H1 (cell line): ENCODE measurements at regions not wholly inside any gene's neighbourhood (a gene's known extent, or its start where the extent isn't known, plus 50 kb on each side); places are given as distances from the start of the nearest gene placed in this dataset.

Source experiments
- SAP30 ChIP-seq: fragments of 300-600 bp; sonication (generic); IDR thresholded peaks from 2 replicates; pipeline ENCODE4 v1.7.1; 2012; ENCODE audit warnings: low read length, moderate library complexity, mild to moderate bottlenecking, inconsistent platforms; ENCODE audit not compliant: insufficient read depth, insufficient replicate concordance

DNA sequence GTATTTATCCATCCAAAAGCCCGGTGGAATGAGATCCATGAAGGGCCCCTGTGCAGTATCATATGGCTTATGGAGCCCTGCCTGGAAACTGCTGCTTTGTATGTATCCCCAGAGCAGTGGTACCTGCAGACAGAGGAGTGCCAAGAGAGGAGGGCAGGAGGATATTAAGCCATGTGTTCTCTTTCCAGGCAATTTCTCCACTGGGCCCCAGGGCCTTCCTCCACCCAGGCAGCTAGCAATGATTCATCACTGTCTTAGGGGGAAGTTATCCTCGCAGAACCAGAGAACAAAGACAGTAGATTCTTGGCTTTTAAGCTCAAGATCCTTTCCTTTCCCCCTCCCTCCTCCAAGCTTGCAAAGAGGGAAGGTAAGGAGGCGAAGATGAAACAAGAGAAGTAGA lies 98.1 kb downstream of the LRRC30 start (continued):
- TF ChIP-seq SAP30, result no peak
